Activated CD4-positive, alpha-beta T cell treated with anti-CD3 and anti-CD28 coated beads, Interleukin-2, amount 10 ng/mL, durations not matched to agents 7 days and 5 days (primary cell): ENCODE measurements at regions not wholly inside any gene's neighbourhood (a gene's known extent, or its start where the extent isn't known, plus 50 kb on each side); places are given as distances from the start of the nearest gene placed in this dataset.
"Not testable (repeated sequence)": the region's sequence is repeated elsewhere in the genome, so short reads cannot be mapped to it uniquely, and the experiment has no call there.

Experiments used
- CTCF ChIA-PET: fragments of 350-600 bp; sonication (Branson Sonifier 250); formaldehyde crosslinking; loops from one replicate; lab custom pipeline; 2021; ENCODE audit warnings: antibody characterized with exemption; lab: Charles Lee
- POLR2A ChIA-PET: fragments of 350-600 bp; sonication (Branson Sonifier 250); formaldehyde crosslinking; loops from one replicate; lab custom pipeline; 2021; ENCODE audit warnings: antibody characterized with exemption; lab: Charles Lee
- DNase-seq: peaks from one replicate; pipeline ENCODE4 v3.0.0-alpha.2; 2020
- H3K27ac Mint-ChIP-seq: one replicate; pipeline ENCODE4 v1.8.0; 2021; ENCODE audit warnings: mild to moderate bottlenecking, moderate library complexity, mixed read lengths
- H3K27me3 Mint-ChIP-seq: one replicate; pipeline ENCODE4 v1.8.0; 2021; ENCODE audit warnings: mixed read lengths
- H3K36me3 Mint-ChIP-seq: one replicate; pipeline ENCODE4 v1.8.0; 2021; ENCODE audit warnings: low read depth, mixed read lengths
- H3K4me1 Mint-ChIP-seq: one replicate; pipeline ENCODE4 v1.8.0; 2021; ENCODE audit warnings: mixed read lengths
- H3K4me3 Mint-ChIP-seq: one replicate; pipeline ENCODE4 v1.8.0; 2021; ENCODE audit warnings: mild to moderate bottlenecking, moderate library complexity, mixed read lengths
- H3K9me3 Mint-ChIP-seq: one replicate; pipeline ENCODE4 v1.8.0; 2021; ENCODE audit warnings: mixed read lengths

DNA sequence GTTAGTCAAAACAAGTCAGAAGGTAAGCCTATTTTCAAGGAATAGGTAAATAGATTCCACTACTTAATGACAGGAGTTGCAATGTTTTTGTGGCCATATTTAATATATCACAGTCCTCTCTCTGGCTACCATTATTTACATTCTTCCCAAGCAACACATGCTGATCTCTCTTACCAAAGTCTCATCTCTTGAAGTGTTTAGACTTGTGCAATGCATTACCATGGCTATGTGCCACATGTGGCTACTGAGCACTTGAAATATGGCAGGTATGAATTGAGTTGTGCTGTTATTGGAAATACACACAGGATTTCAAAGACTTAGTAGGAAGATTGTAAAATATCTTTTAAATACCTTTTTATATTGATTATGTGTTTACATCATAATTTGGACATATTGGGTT lies 262.4 kb upstream of the PDE3A start:
- H3K9me3 Mint-ChIP-seq: no peaks in the 10 kb centered on the region
- ChIA-PET CTCF (no interaction called here), POLR2A (no interaction called here)
- H3K4me3 Mint-ChIP-seq: no peak overlapping the region
- H3K27ac Mint-ChIP-seq: no peak overlapping the region
- DNase-seq: no peak
- no peaks in the 10 kb centered on the region for H3K27me3 Mint-ChIP-seq
- no peaks in the 10 kb centered on the region for H3K4me1 Mint-ChIP-seq
- no peaks in the 10 kb centered on the region for H3K36me3 Mint-ChIP-seq

DNA sequence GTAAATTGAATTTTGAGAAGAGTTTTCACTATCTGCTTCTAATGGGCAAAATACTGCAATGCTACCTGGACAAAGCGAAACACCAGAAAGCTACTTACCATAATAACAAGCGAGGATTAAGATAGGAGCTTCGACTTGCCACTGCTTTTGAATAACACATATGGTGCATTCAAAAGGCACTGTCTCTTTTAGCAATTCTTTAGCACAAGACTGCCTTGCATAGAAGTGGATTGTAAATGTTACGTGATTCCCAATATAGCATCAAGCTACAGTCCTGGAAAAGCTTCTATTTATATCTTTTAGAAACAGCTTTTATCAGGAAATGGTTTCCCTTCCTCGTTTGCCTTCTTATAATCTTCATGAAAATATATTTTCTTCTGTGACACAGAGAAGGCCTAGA lies 258.7 kb upstream of the PDE3A start:
- no peaks in the 10 kb centered on the region for H3K4me1 Mint-ChIP-seq
- no peaks in the 10 kb centered on the region for H3K36me3 Mint-ChIP-seq
- no peak overlapping the region for H3K4me3 Mint-ChIP-seq
- no peak overlapping the region for H3K27ac Mint-ChIP-seq
- no peaks in the 10 kb centered on the region for H3K9me3 Mint-ChIP-seq
- DNase-seq: no peak
- H3K27me3 Mint-ChIP-seq: no peaks in the 10 kb centered on the region
- ChIA-PET CTCF (no interaction called here), POLR2A (no interaction called here)

DNA sequence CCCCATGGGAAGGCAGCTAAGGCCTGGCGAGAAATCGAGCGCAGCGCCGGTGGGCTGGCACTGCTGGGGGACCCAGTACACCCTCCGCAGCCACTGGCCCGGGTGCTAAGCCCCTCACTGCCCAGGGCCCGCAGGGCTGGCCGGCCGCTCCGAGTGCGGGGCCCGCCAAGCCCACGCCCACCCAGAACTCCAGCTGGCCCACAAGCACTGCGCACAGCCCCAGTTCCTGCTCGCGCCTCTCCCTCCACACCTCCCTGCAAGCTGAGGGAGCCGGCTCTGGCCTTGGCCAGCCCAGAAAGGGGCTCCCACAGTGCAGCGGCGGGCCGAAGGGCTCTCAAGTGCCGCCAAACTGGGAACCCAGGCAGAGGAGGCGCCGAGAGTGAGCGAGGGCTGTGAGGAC lies 253.0 kb upstream of the PDE3A start:
- H3K36me3 Mint-ChIP-seq, H3K4me1 Mint-ChIP-seq, H3K27me3 Mint-ChIP-seq, H3K27ac Mint-ChIP-seq, H3K9me3 Mint-ChIP-seq, H3K4me3 Mint-ChIP-seq, CTCF ChIA-PET, DNase-seq, POLR2A ChIA-PET: not testable (repeated sequence)

DNA sequence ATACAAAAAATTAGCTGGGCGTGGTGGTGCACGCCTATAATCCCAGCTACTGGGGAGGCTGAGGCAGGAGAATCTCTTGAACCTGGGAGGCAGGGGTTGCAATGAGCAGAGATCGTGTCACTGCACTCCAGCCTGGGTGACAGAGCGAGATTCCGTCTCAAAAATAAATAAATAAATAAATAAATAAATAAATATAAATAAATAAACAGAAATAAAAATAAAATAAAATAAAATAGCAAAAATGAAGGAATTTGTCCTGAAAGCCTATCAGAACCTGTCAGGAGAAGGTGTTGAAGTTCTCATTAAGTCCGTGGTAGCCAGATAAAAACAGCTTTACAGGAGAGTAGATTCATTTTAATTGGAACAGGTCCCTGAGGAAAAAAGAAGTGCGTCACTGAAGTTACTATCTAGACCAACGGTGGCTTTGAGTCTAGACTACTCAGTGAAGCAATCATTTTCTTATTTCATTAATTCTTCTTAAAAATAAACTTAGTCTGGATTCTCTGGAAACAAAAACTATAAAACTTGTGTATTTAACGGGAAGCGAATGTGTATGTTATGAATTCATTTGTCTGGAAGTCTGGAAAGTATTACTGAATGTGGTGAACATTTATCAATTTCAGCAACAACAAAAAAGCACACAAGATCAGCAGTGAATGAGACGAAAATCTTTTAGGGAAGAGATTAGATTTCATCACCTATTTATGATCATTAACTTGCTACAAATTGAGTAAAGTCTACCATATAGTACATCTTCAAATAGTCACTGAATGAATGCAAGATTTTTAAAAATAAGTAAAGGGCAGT lies 248.5 kb upstream of the PDE3A start:
- no peaks in the 10 kb centered on the region for H3K4me1 Mint-ChIP-seq
- H3K9me3 Mint-ChIP-seq: peaks cover 2% of the 10 kb centered on the region
- H3K27ac Mint-ChIP-seq: no peak overlapping the region
- ChIA-PET CTCF (no interaction called here), POLR2A (no interaction called here)
- no peak overlapping the region for H3K4me3 Mint-ChIP-seq
- DNase-seq: no peak
- H3K36me3 Mint-ChIP-seq: no peaks in the 10 kb centered on the region
- no peaks in the 10 kb centered on the region for H3K27me3 Mint-ChIP-seq

DNA sequence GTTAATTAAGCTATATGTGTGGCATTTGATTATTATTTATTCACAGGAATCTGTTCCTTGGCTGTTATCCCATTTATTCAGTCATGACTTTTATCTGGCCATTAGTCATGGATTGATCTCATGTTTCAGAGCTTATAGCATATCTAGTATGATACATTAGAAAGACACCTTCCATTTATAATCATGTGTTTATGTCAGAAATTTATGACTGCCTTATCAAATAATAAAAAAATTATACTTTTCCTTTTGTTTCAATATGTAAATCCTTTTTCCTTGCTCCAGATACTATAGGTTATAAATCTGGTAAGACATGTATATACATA lies 248.0 kb upstream of the PDE3A start:
- CTCF ChIA-PET: no interaction called here
- H3K4me1 Mint-ChIP-seq: no peaks in the 10 kb centered on the region
- DNase-seq: no peak

DNA sequence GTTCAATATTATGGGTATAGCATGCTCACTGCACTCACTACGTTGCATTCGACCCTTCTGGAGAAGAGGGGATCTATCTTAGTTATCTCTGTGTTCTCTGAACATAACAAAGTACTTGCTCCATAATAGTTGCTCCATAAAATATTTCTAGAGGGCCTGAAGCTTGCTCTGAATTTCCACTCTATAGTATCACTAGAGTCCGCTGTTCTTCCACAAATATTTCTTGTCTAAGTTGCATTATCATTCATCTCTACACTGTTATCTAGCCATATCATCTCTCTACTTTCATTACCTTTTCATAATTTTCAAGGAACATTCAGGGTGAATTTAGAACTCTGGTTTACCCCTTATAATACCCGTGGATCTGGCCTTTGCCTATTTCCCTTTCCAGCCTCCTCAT lies 246.1 kb upstream of the PDE3A start:
- Mint-ChIP-seq H3K9me3 (no peaks in the 10 kb centered on the region), H3K4me1 (no peaks in the 10 kb centered on the region), H3K27ac (no peak overlapping the region), H3K36me3 (no peaks in the 10 kb centered on the region), H3K4me3 (no peak overlapping the region), H3K27me3 (no peaks in the 10 kb centered on the region)
- DNase-seq: no peak
- ChIA-PET POLR2A (no interaction called here), CTCF (no interaction called here)

More for the DNA sequence above, 248.0 kb upstream of the PDE3A start:
- Mint-ChIP-seq H3K4me3 (no peak overlapping the region), H3K27me3 (no peaks in the 10 kb centered on the region), H3K27ac (no peak overlapping the region), H3K9me3 (peaks cover 2% of the 10 kb centered on the region), H3K36me3 (no peaks in the 10 kb centered on the region)
- POLR2A ChIA-PET: no interaction called here

DNA sequence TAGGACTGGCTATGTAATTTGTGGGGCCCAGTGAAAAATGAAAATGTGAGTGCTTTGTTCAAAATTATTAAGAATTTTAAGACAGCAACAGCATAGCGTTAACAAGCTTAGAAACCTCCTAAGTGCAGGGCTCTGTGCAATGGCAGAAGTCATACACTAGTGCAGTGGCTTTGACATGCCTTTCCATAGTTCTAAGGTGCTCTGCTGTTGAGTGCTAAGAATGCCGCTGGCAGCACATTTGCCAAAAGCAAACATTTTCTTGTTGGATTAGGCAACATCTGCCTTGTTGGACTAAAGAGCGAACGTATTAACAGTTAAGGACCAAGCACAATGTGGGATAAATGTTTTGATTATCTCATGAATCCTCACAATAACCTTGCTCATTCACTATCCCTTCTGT lies 244.9 kb upstream of the PDE3A start:
- ChIA-PET POLR2A (no interaction called here), CTCF (no interaction called here)
- no peaks in the 10 kb centered on the region for H3K9me3 Mint-ChIP-seq
- no peaks in the 10 kb centered on the region for H3K27me3 Mint-ChIP-seq
- DNase-seq: no peak
- H3K27ac Mint-ChIP-seq: no peak overlapping the region
- H3K36me3 Mint-ChIP-seq: no peaks in the 10 kb centered on the region
- no peak overlapping the region for H3K4me3 Mint-ChIP-seq
- H3K4me1 Mint-ChIP-seq: no peaks in the 10 kb centered on the region

DNA sequence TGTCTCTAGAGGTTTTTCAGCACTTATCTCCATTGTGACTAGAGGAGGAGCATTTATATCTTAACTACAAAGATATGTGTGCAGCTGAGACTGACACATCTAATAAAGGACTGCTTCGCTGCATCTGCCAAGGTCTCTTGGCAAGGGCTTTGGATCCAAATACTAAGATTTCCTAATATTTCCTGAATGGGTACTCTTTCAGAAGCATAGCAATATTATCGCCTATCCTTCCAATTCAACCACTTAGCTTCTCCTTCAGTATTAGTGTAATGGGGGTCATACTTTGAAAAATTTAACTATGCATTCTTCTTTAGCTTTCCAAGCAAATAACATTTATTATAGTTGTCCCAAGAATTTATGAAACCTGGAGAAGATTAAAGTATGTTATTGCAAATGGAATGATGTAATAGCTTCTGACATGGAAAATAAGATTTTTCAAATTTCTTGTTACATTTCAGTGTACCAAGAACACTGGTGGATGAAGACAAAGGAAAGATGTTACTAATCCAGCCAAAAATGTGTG lies 243.0 kb upstream of the PDE3A start:
- ChIA-PET POLR2A (no interaction called here), CTCF (no interaction called here)
- Mint-ChIP-seq H3K36me3 (no peaks in the 10 kb centered on the region), H3K4me3 (no peak overlapping the region), H3K27ac (no peak overlapping the region), H3K4me1 (no peaks in the 10 kb centered on the region), H3K27me3 (no peaks in the 10 kb centered on the region), H3K9me3 (no peaks in the 10 kb centered on the region)
- DNase-seq: no peak

DNA sequence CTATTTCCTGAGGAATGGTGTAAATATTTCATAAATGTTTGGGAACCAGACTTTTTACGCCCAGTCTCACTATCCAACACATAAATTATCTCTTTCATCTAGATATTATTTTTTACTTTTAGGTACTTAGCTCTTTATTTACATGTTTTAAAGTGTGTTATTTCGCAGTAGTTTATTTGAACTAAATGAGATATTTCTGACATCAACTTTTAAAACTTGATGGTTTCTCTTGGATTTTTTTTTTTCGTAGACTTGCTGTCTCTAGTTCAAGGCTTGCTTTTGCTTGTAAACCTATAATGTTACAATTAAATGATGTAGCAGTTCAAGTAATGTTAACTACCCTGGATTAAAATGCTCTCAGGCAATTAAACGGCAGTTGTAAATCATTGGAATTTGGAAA lies 241.7 kb upstream of the PDE3A start:
- ChIA-PET CTCF (no interaction called here), POLR2A (no interaction called here)
- H3K4me3 Mint-ChIP-seq: no peak overlapping the region
- H3K36me3 Mint-ChIP-seq: no peaks in the 10 kb centered on the region
- no peak overlapping the region for H3K27ac Mint-ChIP-seq
- no peaks in the 10 kb centered on the region for H3K4me1 Mint-ChIP-seq
- no peak for DNase-seq
- H3K9me3 Mint-ChIP-seq: no peaks in the 10 kb centered on the region
- no peaks in the 10 kb centered on the region for H3K27me3 Mint-ChIP-seq

GRCh38 chr12:20127413-20127812 lies 240.9 kb upstream of the PDE3A start:
- ChIA-PET POLR2A (no interaction called here), CTCF (no interaction called here)
- H3K9me3 Mint-ChIP-seq: no peaks in the 10 kb centered on the region

DNA sequence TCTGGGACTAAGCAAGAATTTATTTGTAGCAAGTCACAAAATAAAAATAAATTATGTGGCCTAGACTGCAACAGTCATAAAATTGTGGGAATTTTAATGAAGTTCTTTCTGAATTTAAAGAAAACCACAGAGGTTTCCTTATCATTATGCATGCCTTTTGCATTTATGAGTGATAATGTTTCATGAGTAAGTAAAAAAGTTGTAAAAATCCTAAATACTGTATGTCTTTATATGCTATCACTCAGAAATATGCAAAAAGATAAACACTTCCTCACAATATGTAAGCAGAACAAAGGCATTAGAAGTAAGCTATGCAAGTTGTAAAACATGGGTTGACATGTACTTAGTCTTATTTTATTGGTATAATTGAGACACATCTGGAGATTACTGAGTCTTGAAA lies 239.4 kb upstream of the PDE3A start:
- Mint-ChIP-seq H3K4me1 (no peaks in the 10 kb centered on the region), H3K4me3 (no peak overlapping the region), H3K9me3 (no peaks in the 10 kb centered on the region), H3K27ac (no peak overlapping the region), H3K27me3 (no peaks in the 10 kb centered on the region), H3K36me3 (no peaks in the 10 kb centered on the region)
- ChIA-PET POLR2A (no interaction called here), CTCF (no interaction called here)
- no peak for DNase-seq

More at GRCh38 chr12:20127413-20127812, 240.9 kb upstream of the PDE3A start:
- Mint-ChIP-seq H3K4me1 (no peaks in the 10 kb centered on the region), H3K27ac (no peak overlapping the region), H3K27me3 (no peaks in the 10 kb centered on the region), H3K36me3 (no peaks in the 10 kb centered on the region), H3K4me3 (no peak overlapping the region)
- no peak for DNase-seq

DNA sequence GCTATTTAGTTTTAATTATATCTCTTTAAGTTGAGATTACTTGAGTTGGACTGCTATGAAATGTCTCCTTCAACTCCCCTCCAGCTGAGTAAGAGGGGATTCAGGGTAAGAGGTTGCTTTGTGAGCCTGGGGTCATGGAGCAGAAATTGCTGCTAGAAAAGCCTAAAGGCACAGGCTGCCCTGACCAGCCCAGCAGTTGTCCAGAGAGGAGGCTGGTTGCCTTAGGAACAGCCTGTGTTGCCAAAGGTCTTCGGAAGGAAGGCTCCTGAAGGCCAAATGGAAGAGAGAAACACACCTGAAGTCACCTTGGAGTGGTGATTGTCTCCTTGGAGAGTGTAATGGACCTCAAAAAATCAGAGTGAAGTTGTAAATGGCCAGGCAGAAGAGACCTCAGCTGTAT lies 235.5 kb upstream of the PDE3A start:
- no peak for DNase-seq
- Mint-ChIP-seq H3K9me3 (no peaks in the 10 kb centered on the region), H3K4me1 (no peaks in the 10 kb centered on the region), H3K4me3 (no peak overlapping the region), H3K27ac (no peak overlapping the region), H3K27me3 (no peaks in the 10 kb centered on the region), H3K36me3 (no peaks in the 10 kb centered on the region)
- POLR2A ChIA-PET: no interaction called here
- CTCF ChIA-PET: no interaction called here

DNA sequence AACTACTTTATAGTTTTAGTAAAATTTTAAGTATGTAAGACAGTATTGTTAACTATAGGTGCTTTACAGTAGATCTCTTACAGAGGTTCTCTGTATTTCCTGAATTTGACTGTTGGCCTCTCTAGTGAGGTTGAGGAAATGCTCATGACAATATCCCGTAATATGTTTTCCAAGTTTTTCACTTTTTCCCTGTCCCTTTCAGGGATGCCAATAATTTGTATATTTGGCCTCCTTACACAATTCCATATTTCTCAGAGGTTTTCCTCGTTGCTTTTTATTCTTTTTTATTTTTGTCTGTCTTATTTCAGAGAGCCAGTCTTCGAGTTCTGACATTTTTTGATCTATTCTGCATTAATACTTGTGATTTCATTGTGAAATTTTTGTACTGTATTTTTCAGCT lies 233.7 kb upstream of the PDE3A start:
- no peaks in the 10 kb centered on the region for H3K36me3 Mint-ChIP-seq
- no peaks in the 10 kb centered on the region for H3K4me1 Mint-ChIP-seq
- H3K27me3 Mint-ChIP-seq: no peaks in the 10 kb centered on the region
- POLR2A ChIA-PET: no interaction called here
- DNase-seq: no peak
- CTCF ChIA-PET: no interaction called here
- H3K9me3 Mint-ChIP-seq: no peaks in the 10 kb centered on the region
- no peak overlapping the region for H3K4me3 Mint-ChIP-seq
- H3K27ac Mint-ChIP-seq: no peak overlapping the region

DNA sequence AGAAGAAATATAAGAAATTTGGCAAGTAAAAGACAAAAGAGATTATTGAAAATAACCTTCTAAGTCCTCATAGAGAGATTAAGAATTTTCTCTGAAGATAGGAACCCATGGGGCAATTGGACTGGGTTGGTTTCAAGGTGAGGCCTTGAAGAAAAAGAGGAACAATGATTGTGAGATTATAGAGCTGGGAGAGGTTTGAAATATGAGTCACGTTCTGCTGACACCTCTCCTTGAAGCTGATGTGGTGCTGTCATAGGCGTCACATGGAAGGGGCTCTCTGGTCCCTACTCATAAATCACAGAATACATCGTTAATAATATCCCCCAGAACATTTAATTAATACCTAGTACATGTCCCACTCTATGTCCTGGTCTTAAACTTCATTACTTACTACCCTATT lies 227.6 kb upstream of the PDE3A start:
- Mint-ChIP-seq H3K27ac (no peak overlapping the region), H3K27me3 (no peaks in the 10 kb centered on the region), H3K4me3 (no peak overlapping the region), H3K4me1 (no peaks in the 10 kb centered on the region), H3K9me3 (no peaks in the 10 kb centered on the region), H3K36me3 (no peaks in the 10 kb centered on the region)
- no peak for DNase-seq
- ChIA-PET POLR2A (no interaction called here), CTCF (no interaction called here)
